GM23248 (cell line): ENCODE measurements at regions not wholly inside any gene's neighbourhood (a gene's known extent, or its start where the extent isn't known, plus 50 kb on each side); places are given as distances from the start of the nearest gene placed in this dataset.
A peak's percentile ranks its signal among the peaks of the same experiment; 100 is the strongest.

Experiments
- DNase-seq: peaks from one replicate; pipeline ENCODE4 v3.0.0-alpha.2; 2015
- H2AFZ ChIP-seq: fragments of 200-600 bp; sonication (generic); 2 replicates; pipeline ENCODE4 v1.6.1; 2016; ENCODE audit warnings: antibody characterized with exemption
- H3F3A ChIP-seq: fragments of 200-600 bp; sonication (generic); 2 replicates; pipeline ENCODE4 v1.6.1; 2016; ENCODE audit warnings: mild to moderate bottlenecking, antibody characterized with exemption, mixed run types; ENCODE audit not compliant: insufficient read depth
- H3K27ac ChIP-seq: fragments of 200-600 bp; sonication (generic); 2 replicates; pipeline ENCODE4 v1.5.1; 2016; ENCODE audit warnings: mild to moderate bottlenecking
- H3K27me3 ChIP-seq: fragments of 200-600 bp; sonication (generic); replicated peaks from 2 replicates; pipeline ENCODE4 v1.6.1; 2016; ENCODE audit warnings: mild to moderate bottlenecking; ENCODE audit not compliant: insufficient read depth
- H3K36me3 ChIP-seq: fragments of 200-600 bp; sonication (generic); 2 replicates; pipeline ENCODE4 v1.6.1; 2016; ENCODE audit warnings: low read depth, mild to moderate bottlenecking
- H3K4me1 ChIP-seq: fragments of 200-600 bp; sonication (generic); 2 replicates; pipeline ENCODE4 v1.6.1; 2016; ENCODE audit warnings: mild to moderate bottlenecking; ENCODE audit not compliant: insufficient read depth
- H3K4me2 ChIP-seq: fragments of 200-600 bp; sonication (generic); one replicate; pipeline ENCODE4 v1.6.1; 2016; ENCODE audit warnings: mild to moderate bottlenecking; ENCODE audit not compliant: unreplicated experiment
- H3K4me3 ChIP-seq: fragments of 200-600 bp; sonication (generic); 2 replicates; pipeline ENCODE4 v1.5.1; 2016; ENCODE audit warnings: mild to moderate bottlenecking
- H3K79me2 ChIP-seq: fragments of 200-600 bp; sonication (generic); 2 replicates; pipeline ENCODE4 v1.6.1; 2016; ENCODE audit warnings: mild to moderate bottlenecking; ENCODE audit not compliant: insufficient read depth
- H3K9ac ChIP-seq: fragments of 200-600 bp; sonication (generic); 2 replicates; pipeline ENCODE4 v1.6.1; 2016; ENCODE audit warnings: mild to moderate bottlenecking
- H3K9me2 ChIP-seq: fragments of 200-600 bp; sonication (generic); 2 replicates; pipeline ENCODE4 v1.6.1; 2016; ENCODE audit warnings: mixed run types, mild to moderate bottlenecking, moderate library complexity; ENCODE audit not compliant: insufficient read depth
- H3K9me3 ChIP-seq: fragments of 200-600 bp; sonication (generic); one replicate; pipeline ENCODE4 v1.6.1; 2017; ENCODE audit warnings: low read depth
- H4K20me1 ChIP-seq: fragments of 200-600 bp; sonication (generic); 2 replicates; pipeline ENCODE4 v1.6.0; 2016; ENCODE audit not compliant: insufficient read depth
- EZH2 ChIP-seq: fragments of 200-600 bp; sonication (generic); IDR thresholded peaks from 2 replicates; pipeline ENCODE4 v1.6.1; 2018; ENCODE audit warnings: antibody characterized with exemption, mild to moderate bottlenecking; ENCODE audit not compliant: insufficient read depth, poor library complexity, severe bottlenecking
- EZH2phosphoT487 ChIP-seq: fragments of 200-600 bp; sonication (generic); IDR thresholded peaks from 2 replicates; pipeline ENCODE4 v1.6.1; 2018; ENCODE audit warnings: antibody characterized with exemption, moderate library complexity, mild to moderate bottlenecking, low read depth; ENCODE audit not compliant: insufficient read depth
- WGBS, 2 experiments: methylation state at CpG; one replicate each; pipeline ENCODE4 v1.1.6; 2015 to 2017; ENCODE audit warnings: low lambda C conversion rate in 2 of 2, low coverage in 1 of 2; ENCODE audit errors: missing lambda C conversion rate in 2 of 2; 5-methylcytosine and 5-hydroxymethylcytosine counted together
- in situ Hi-C: fragments of 300-500 bp; cut with MboI; formaldehyde crosslinking; loops from 2 replicates; pipeline ENCODE4 v1.15.0; 2020

- Histone ChIP-seq H4K20me1 (no peaks in the 10 kb centered on the region), H3K27me3 (no peaks in the 10 kb centered on the region), H3K27ac (peak overlapping the region; percentile 42), H3K36me3 (no peaks in the 10 kb centered on the region), H3K4me2 (peak overlapping the region; percentile 47), H3K9me2 (no peaks in the 10 kb centered on the region), H3K9me3 (no peaks in the 10 kb centered on the region), H3K79me2 (no peaks in the 10 kb centered on the region), H3K4me3 (no peak overlapping the region), H3K4me1 (peaks cover 22% of the 10 kb centered on the region), H2AFZ (no peak overlapping the region), H3K9ac (no peak overlapping the region), H3F3A (peaks cover 11% of the 10 kb centered on the region)
- no peak for DNase-seq
- 70 to 73% methylated on average over 2 of the region's 2 CpGs for WGBS, 2 experiments
- in situ Hi-C loops = no loop called here
- TF ChIP-seq EZH2 (no peak), EZH2phosphoT487 (no peak)
Observed at GRCh38 chr17:77843896-77844295, 114.6 kb upstream of the TNRC6C start.

GRCh38 chr17:77844681-77845080 is 113.8 kb upstream of the TNRC6C start:
- no peaks in the 10 kb centered on the region for H3K79me2 ChIP-seq
- no peaks in the 10 kb centered on the region for H3K9me2 ChIP-seq
- H3F3A ChIP-seq = peaks cover 11% of the 10 kb centered on the region
- no peak overlapping the region for H3K4me2 ChIP-seq
- no peaks in the 10 kb centered on the region for H4K20me1 ChIP-seq
- H3K27ac ChIP-seq = no peak overlapping the region
- WGBS, 2 experiments = 89 to 91% methylated on average over 11 of the region's 11 CpGs
- no peaks in the 10 kb centered on the region for H3K27me3 ChIP-seq
- TF ChIP-seq EZH2 (no peak), EZH2phosphoT487 (no peak)
- no peak for DNase-seq
- in situ Hi-C loops = no loop called here
- peaks cover 22% of the 10 kb centered on the region for H3K4me1 ChIP-seq
- no peak overlapping the region for H3K9ac ChIP-seq
- no peaks in the 10 kb centered on the region for H3K9me3 ChIP-seq
- no peak overlapping the region for H3K4me3 ChIP-seq
- H3K36me3 ChIP-seq = no peaks in the 10 kb centered on the region
- H2AFZ ChIP-seq = no peak overlapping the region

GRCh38 chr17:77845541-77846225 is 112.8 kb upstream of the TNRC6C start:
- Histone ChIP-seq H3K79me2 (no peaks in the 10 kb centered on the region), H2AFZ (no peak overlapping the region), H3K4me3 (no peak overlapping the region), H3K4me2 (no peak overlapping the region), H3F3A (peaks cover 11% of the 10 kb centered on the region), H3K9me3 (no peaks in the 10 kb centered on the region), H3K9me2 (no peaks in the 10 kb centered on the region), H3K27ac (no peak overlapping the region), H4K20me1 (no peaks in the 10 kb centered on the region), H3K9ac (no peak overlapping the region), H3K36me3 (no peaks in the 10 kb centered on the region), H3K27me3 (no peaks in the 10 kb centered on the region), H3K4me1 (peaks cover 22% of the 10 kb centered on the region)
- WGBS, 2 experiments = 83 to 85% methylated on average over 14 to 19 of the region's 19 CpGs
- TF ChIP-seq EZH2phosphoT487 (no peak), EZH2 (no peak)
- in situ Hi-C loops = no loop called here
- no peak for DNase-seq

DNA sequence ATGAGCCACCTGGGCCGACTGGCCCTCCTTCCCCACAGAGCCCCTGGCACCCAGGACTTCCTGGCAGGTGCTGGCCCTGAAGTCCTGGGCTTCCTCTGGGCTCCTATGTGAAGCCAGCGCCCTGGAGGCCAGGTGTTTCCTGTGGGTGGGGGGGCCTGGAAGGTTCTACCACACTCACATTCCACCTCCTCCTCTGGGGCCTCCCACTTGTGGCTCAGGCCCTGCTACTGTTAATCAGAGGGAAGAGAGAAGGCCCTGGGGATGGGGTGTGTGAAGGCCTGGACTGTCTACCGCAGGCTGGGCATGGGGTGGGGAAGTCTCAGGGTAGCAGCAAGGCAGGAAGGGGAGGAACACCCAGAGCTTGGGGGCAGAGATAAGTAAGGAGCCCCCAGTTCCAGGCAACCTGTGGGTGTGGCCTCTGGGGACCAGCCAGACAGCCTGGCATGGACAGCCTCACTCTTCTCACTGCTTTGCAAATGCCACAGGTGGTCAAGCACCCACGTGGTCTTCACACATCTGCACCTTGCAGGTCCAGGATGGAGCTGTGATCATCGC is 111.9 kb upstream of the TNRC6C start:
- H2AFZ ChIP-seq = no peak overlapping the region
- no peaks in the 10 kb centered on the region for H3K9me2 ChIP-seq
- in situ Hi-C loops = no loop called here
- no peak overlapping the region for H3K9ac ChIP-seq
- no peak overlapping the region for H3K27ac ChIP-seq
- no peaks in the 10 kb centered on the region for H3K9me3 ChIP-seq
- 80 to 91% methylated on average over 5 of the region's 5 CpGs for WGBS, 2 experiments
- no peaks in the 10 kb centered on the region for H3K79me2 ChIP-seq
- DNase-seq = no peak
- TF ChIP-seq EZH2phosphoT487 = no peak
- H4K20me1 ChIP-seq = no peaks in the 10 kb centered on the region
- no peak overlapping the region for H3K4me2 ChIP-seq
- no peaks in the 10 kb centered on the region for H3K27me3 ChIP-seq
- no peak overlapping the region for H3K4me3 ChIP-seq
- H3F3A ChIP-seq = peaks cover 11% of the 10 kb centered on the region
- H3K36me3 ChIP-seq = no peaks in the 10 kb centered on the region
- peaks cover 22% of the 10 kb centered on the region for H3K4me1 ChIP-seq
